ENCODE measurements at regions not wholly inside any gene's neighbourhood (a gene's known extent, or its start where the extent isn't known, plus 50 kb on each side); places are given as distances from the start of the nearest gene placed in this dataset.

DNA sequence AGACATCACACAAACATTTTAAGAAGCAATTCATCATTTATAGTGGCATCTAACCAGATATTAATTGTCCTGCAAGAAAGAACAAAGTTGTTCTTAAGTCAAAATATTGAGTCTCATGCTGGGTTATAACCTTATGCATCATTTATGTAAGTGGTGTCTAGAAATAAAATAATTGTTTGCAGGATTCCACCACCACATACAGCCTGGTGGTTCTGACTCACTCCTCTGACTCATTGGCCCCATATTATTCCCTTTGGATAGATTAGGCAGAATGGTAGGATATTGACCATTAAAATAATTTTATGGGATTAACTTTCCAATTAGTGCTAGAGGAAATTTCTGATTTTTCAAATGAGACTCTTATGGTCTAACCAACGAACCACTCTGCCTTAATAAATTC, 384.5 kb downstream of the GRXCR1 start:
- Mint-ChIP-seq H3K4me1 (ENCODE audit: low read depth, unreplicated experiment) (peaks cover 13% of the 10 kb centered on the region), H3K36me3 (ENCODE audit: low read depth, unreplicated experiment) (no peaks in the 10 kb centered on the region), H3K27ac (ENCODE audit: unreplicated experiment) (no peak overlapping the region), H3K4me3 (ENCODE audit: unreplicated experiment) (no peak overlapping the region), H3K27me3 (ENCODE audit: low read depth, unreplicated experiment) (no peaks in the 10 kb centered on the region), H3K9me3 (ENCODE audit: unreplicated experiment) (no peaks in the 10 kb centered on the region)
- Histone ChIP-seq H3K27ac (ENCODE audit: low read depth, low read length) (no peak overlapping the region), H3K4me1 (ENCODE audit: insufficient read depth, low read length) (no peaks in the 10 kb centered on the region), H3K27me3 (ENCODE audit: insufficient read depth, low read length) (no peaks in the 10 kb centered on the region), H3K36me3 (ENCODE audit: insufficient read depth, low read length) (no peaks in the 10 kb centered on the region), H3K4me2 (ENCODE audit: low read length) (peak overlapping the region; percentile 14), H3K9ac (ENCODE audit: low read length) (no peak overlapping the region), H3K9me3 (ENCODE audit: insufficient read depth, low read depth, low read length) (no peaks in the 10 kb centered on the region), H4K20me1 (ENCODE audit: insufficient read depth, low read length) (no peaks in the 10 kb centered on the region), H2AFZ (ENCODE audit: low read depth, low read length) (no peak overlapping the region), H3K79me2 (ENCODE audit: insufficient read depth, low read length) (no peaks in the 10 kb centered on the region), H3K4me3 (ENCODE audit: insufficient read depth, low read depth, low read length) (no peak overlapping the region)
- FAIRE-seq (no peak), DNase-seq (ENCODE audit: low read depth) (peak; percentile 76)
- TF ChIP-seq EZH2 (IDR thresholded peaks at IDR 0.05; ENCODE audit: insufficient read depth, low read length), result no peak
- TF ChIP-seq, protein P1, sequence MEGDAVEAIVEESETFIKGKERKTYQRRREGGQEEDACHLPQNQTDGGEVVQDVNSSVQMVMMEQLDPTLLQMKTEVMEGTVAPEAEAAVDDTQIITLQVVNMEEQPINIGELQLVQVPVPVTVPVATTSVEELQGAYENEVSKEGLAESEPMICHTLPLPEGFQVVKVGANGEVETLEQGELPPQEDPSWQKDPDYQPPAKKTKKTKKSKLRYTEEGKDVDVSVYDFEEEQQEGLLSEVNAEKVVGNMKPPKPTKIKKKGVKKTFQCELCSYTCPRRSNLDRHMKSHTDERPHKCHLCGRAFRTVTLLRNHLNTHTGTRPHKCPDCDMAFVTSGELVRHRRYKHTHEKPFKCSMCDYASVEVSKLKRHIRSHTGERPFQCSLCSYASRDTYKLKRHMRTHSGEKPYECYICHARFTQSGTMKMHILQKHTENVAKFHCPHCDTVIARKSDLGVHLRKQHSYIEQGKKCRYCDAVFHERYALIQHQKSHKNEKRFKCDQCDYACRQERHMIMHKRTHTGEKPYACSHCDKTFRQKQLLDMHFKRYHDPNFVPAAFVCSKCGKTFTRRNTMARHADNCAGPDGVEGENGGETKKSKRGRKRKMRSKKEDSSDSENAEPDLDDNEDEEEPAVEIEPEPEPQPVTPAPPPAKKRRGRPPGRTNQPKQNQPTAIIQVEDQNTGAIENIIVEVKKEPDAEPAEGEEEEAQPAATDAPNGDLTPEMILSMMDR (IDR thresholded peaks at IDR 0.05; ENCODE audit: insufficient read depth, low read depth, low read length), result no peak

DNA sequence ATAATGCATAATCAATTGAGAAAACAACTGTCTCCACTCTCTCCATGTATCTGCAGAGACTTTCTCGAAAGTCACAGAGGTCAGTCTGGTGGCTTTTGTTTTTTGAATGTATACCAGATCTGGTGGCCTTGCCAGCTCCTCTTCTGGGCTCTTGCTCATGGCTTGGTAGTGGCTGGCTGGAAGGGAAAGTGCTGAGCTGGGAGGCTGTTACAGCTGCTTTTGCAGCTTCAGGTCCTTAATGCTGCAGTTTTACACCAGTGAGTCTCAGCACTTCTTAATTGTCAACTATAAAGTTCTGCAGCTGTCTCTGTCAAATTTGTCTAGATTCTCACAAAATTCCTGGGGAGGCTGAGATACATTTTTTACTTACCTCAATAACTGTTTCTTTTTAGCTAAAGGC, 390.0 kb downstream of the GRXCR1 start:
- Histone ChIP-seq H3K27me3 (ENCODE audit: insufficient read depth, low read length) (no peaks in the 10 kb centered on the region), H3K36me3 (ENCODE audit: insufficient read depth, low read length) (no peaks in the 10 kb centered on the region), H3K79me2 (ENCODE audit: insufficient read depth, low read length) (no peaks in the 10 kb centered on the region), H3K4me3 (ENCODE audit: insufficient read depth, low read depth, low read length) (no peak overlapping the region), H3K4me1 (ENCODE audit: insufficient read depth, low read length) (no peaks in the 10 kb centered on the region), H3K27ac (ENCODE audit: low read depth, low read length) (no peak overlapping the region), H3K9ac (ENCODE audit: low read length) (no peak overlapping the region), H2AFZ (ENCODE audit: low read depth, low read length) (no peak overlapping the region), H3K4me2 (ENCODE audit: low read length) (no peak overlapping the region), H3K9me3 (ENCODE audit: insufficient read depth, low read depth, low read length) (no peaks in the 10 kb centered on the region), H4K20me1 (ENCODE audit: insufficient read depth, low read length) (no peaks in the 10 kb centered on the region)
- DNase-seq (ENCODE audit: low read depth) (no peak), FAIRE-seq (no peak)
- H3K27me3 Mint-ChIP-seq (ENCODE audit: low read depth, unreplicated experiment), result no peaks in the 10 kb centered on the region
- H3K9me3 Mint-ChIP-seq (ENCODE audit: unreplicated experiment), result no peaks in the 10 kb centered on the region
- no peak overlapping the region for H3K27ac Mint-ChIP-seq (ENCODE audit: unreplicated experiment)
- no peak for TF ChIP-seq EZH2 (IDR thresholded peaks at IDR 0.05; ENCODE audit: insufficient read depth, low read length)
- TF ChIP-seq, protein P1 (IDR thresholded peaks at IDR 0.05; ENCODE audit: insufficient read depth, low read depth, low read length), result no peak
- H3K4me1 Mint-ChIP-seq (ENCODE audit: low read depth, unreplicated experiment), result no peaks in the 10 kb centered on the region
- no peaks in the 10 kb centered on the region for H3K36me3 Mint-ChIP-seq (ENCODE audit: low read depth, unreplicated experiment)
- no peak overlapping the region for H3K4me3 Mint-ChIP-seq (ENCODE audit: unreplicated experiment)

DNA sequence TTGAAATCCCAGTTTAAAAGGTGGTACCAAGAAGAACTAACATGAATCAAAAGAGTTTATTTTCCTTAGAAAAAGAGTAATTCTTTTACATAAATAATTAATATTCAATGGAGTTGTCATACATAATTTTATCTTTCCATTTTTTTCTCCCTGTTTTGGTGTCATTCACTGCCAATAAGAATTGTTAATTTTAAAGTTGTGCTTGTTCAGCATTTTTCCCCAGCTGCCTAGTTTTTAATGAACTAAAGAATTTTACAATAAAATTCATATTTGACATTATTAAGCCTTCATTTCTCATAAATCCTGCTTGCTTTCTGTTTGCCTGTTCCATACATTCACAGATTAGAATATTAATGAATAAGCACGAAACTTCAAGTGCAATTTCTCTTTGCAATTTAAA, 393.6 kb downstream of the GRXCR1 start:
- H3K27ac Mint-ChIP-seq (ENCODE audit: unreplicated experiment), result no peak overlapping the region
- no peaks in the 10 kb centered on the region for H3K79me2 ChIP-seq (ENCODE audit: insufficient read depth, low read length)
- no peak overlapping the region for H2AFZ ChIP-seq (ENCODE audit: low read depth, low read length)
- H3K4me1 ChIP-seq (ENCODE audit: insufficient read depth, low read length), result no peaks in the 10 kb centered on the region
- no peak overlapping the region for H3K9ac ChIP-seq (ENCODE audit: low read length)
- H3K4me3 ChIP-seq (ENCODE audit: insufficient read depth, low read depth, low read length), result no peak overlapping the region
- TF ChIP-seq EZH2 (IDR thresholded peaks at IDR 0.05; ENCODE audit: insufficient read depth, low read length), result no peak
- TF ChIP-seq, protein P1 (IDR thresholded peaks at IDR 0.05; ENCODE audit: insufficient read depth, low read depth, low read length), result no peak
- no peaks in the 10 kb centered on the region for H3K27me3 Mint-ChIP-seq (ENCODE audit: low read depth, unreplicated experiment)
- H3K9me3 ChIP-seq (ENCODE audit: insufficient read depth, low read depth, low read length), result no peaks in the 10 kb centered on the region
- DNase-seq (ENCODE audit: low read depth) (no peak), FAIRE-seq (no peak)
- no peaks in the 10 kb centered on the region for H3K4me1 Mint-ChIP-seq (ENCODE audit: low read depth, unreplicated experiment)
- H3K4me3 Mint-ChIP-seq (ENCODE audit: unreplicated experiment), result no peak overlapping the region
- H3K4me2 ChIP-seq (ENCODE audit: low read length), result no peak overlapping the region
- no peaks in the 10 kb centered on the region for H4K20me1 ChIP-seq (ENCODE audit: insufficient read depth, low read length)
- H3K27ac ChIP-seq (ENCODE audit: low read depth, low read length), result no peak overlapping the region
- H3K27me3 ChIP-seq (ENCODE audit: insufficient read depth, low read length), result no peaks in the 10 kb centered on the region
- H3K36me3 Mint-ChIP-seq (ENCODE audit: low read depth, unreplicated experiment), result no peaks in the 10 kb centered on the region
- H3K36me3 ChIP-seq (ENCODE audit: insufficient read depth, low read length), result no peaks in the 10 kb centered on the region
- H3K9me3 Mint-ChIP-seq (ENCODE audit: unreplicated experiment), result no peaks in the 10 kb centered on the region
